Astrocyte of the spinal cord (primary cell): ENCODE measurements at regions not wholly inside any gene's neighbourhood (a gene's known extent, or its start where the extent isn't known, plus 50 kb on each side); places are given as distances from the start of the nearest gene placed in this dataset.

Source experiments
- DNase-seq: peaks from one replicate; pipeline ENCODE4 v3.0.0; 2011; ENCODE audit warnings: low read depth, low spot score
- H3K4me3 ChIP-seq: 2 replicates; pipeline ENCODE4 v1.5.1; 2011; ENCODE audit warnings: low read depth, mild to moderate bottlenecking, low read length, moderate library complexity
- in situ Hi-C: cut with HindIII; loops from 2 replicates; pipeline ENCODE4 v1.10.0; 2017; ENCODE audit warnings: low sequenced_read_pairs
- TF ChIP-seq, protein P1 (sequence below): IDR thresholded peaks from 2 replicates; pipeline ENCODE4 v1.5.1; 2012; ENCODE audit warnings: low read depth, mild to moderate bottlenecking, low read length, inconsistent platforms

DNA sequence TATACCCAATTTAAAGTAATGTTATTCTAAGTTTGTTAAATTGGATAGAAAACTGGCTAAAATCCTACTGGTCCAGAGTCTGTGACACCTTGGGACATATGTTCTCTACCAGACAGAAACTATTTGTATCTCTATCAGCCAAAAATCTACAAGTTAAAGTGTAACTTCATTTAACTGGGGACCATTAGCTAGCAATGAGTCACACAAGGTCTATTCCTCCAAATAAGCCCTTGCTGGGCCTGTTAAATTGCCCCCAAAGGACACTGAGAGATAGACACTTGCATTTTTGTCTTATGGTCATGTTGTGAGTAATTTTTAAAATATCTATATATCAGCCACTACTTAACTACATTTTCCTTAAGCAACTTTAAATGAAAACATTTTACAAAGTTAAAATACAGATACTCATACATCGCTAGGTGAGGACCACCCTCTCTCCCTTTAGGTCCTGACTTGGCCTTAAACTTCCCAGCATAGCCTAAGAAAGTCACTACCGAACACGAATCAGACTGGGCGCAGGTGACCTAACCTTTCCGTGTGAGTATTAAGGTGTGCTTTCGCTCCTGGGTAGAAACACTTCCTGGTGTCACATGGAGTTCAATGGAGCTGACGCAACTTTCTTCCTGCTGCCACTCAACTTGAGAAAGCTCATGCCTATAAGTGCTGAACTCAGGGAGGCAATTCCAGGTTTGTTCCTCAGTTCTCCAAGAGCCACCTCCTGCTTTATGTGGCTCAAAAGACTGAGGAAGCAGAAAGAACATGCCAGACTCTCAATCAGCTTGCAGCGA, 249.1 kb downstream of the DIRAS2 start:
- TF ChIP-seq, protein P1, sequence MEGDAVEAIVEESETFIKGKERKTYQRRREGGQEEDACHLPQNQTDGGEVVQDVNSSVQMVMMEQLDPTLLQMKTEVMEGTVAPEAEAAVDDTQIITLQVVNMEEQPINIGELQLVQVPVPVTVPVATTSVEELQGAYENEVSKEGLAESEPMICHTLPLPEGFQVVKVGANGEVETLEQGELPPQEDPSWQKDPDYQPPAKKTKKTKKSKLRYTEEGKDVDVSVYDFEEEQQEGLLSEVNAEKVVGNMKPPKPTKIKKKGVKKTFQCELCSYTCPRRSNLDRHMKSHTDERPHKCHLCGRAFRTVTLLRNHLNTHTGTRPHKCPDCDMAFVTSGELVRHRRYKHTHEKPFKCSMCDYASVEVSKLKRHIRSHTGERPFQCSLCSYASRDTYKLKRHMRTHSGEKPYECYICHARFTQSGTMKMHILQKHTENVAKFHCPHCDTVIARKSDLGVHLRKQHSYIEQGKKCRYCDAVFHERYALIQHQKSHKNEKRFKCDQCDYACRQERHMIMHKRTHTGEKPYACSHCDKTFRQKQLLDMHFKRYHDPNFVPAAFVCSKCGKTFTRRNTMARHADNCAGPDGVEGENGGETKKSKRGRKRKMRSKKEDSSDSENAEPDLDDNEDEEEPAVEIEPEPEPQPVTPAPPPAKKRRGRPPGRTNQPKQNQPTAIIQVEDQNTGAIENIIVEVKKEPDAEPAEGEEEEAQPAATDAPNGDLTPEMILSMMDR: no peak
- no peak for DNase-seq
- H3K4me3 ChIP-seq: no peak overlapping the region
- in situ Hi-C loops: no loop called here

DNA sequence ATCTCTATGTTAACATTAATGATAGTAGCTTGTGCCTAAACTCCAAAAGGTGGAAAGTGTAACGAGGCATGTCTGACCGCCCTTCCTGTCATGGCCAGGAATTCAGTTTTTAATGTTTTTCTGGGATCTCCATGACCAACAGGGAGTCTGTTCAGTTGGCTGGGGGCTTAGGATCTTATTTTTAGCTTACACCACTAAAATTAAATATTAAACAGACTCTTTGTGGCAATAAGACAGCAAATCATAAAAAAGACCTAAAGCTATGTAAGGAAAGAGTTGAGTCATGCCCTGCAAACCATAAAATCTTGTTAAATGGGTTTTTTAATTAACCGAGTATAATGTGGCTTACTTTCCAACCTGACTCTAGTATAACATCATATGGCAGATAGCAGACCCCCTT, 247.8 kb downstream of the DIRAS2 start:
- TF ChIP-seq, protein P1: no peak

DNA sequence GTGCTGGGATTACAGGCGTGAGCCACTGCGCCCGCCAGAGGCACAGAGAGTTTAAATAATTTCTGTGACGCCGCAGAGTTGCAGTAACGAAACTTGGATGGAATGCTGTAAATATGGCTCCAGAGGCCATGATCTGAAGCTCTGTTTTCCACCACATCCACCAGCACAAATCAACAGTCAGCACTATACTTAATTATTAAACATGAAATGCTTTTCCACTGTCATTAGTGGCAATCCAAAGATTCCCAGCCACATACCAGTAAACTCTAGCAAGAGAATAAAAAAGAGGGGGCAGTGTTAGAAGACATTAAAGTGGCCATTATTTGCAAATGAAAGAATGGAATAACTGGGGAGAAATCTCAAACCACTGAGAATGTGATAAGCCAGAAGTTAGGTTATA, 242.5 kb downstream of the DIRAS2 start:
- no peak for DNase-seq
- in situ Hi-C loops: no loop called here
- TF ChIP-seq, protein P1: no peak
- no peak overlapping the region for H3K4me3 ChIP-seq

More for the DNA sequence above, 247.8 kb downstream of the DIRAS2 start:
- no peak for DNase-seq
- in situ Hi-C loops: no loop called here
- H3K4me3 ChIP-seq: no peak overlapping the region

DNA sequence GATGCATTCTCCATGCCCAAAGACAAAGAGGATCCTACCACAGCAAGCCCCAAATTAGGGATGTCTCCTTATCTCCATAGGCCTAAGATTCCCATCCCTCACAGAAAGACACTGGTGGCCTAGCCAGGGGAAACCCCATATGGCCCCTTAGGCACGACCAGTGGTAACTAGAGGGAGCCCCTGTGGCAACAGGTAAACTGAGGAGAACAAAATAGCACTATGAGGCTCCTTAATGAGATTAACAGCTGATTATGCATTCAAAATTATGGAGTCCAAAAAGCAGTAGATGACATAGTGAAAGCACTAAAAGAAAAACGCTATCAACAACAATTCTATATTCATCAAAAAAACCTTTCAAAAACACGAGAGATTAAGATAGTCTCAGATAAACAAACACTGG, 234.0 kb downstream of the DIRAS2 start:
- no peak overlapping the region for H3K4me3 ChIP-seq
- no peak for DNase-seq
- in situ Hi-C loops: no loop called here
- TF ChIP-seq, protein P1: no peak

DNA sequence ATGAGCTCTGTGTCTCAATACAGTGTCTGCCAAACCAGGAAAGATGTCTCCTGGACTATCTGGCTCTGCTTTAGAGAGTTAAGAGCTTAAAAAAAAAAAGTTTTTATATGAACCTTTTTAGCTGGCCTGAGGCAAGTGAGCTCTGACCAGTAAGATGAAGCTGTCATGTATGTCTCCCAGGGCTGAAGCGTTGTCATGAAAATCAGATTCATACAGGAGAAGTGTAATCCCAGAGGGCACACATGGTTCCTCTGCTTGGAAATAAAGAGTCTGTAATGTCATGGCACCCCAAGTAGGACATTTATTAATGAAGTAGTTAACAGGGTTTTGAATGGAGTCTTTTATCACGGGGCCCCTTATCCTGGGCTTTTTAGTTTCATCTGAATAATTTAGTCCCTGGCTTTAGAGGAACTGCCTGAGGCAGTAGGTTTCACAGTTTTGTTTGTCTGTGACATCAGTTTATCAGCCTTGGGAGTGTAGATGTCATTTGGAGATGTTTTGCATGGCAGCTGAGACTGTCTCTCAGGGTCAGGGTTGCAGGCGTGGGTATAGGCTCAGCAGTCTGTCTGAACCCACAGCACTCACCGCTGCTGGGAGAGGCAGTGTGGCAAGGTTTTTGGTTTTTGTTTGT, 223.3 kb downstream of the DIRAS2 start:
- in situ Hi-C loops: no loop called here
- DNase-seq: no peak

DNA sequence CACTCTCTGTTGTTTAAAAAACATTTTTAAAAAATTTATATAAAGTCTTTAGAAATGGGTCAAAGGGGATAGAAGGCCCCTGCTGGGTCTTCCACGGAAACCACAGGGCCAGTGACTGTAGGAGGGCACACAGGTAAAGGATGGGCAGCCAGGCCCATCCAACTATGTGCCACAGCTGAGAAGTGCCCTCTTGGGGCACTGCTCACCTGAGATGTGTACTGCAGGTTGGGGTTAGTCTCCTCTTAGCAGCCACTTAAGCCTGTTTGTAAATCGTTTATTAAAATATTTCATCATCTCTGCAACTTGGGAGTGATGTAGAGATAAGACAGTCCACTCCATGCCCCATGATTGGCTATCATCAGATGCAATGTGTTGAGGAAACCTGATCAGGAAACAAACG, 222.4 kb downstream of the DIRAS2 start:
- DNase-seq: no peak
- H3K4me3 ChIP-seq: no peak overlapping the region
- in situ Hi-C loops: no loop called here
- TF ChIP-seq, protein P1: no peak

More for the DNA sequence above, 223.3 kb downstream of the DIRAS2 start:
- H3K4me3 ChIP-seq: no peak overlapping the region
- TF ChIP-seq, protein P1: no peak
